GM21576 (cell line): ENCODE measurements at regions not wholly inside any gene's neighbourhood (a gene's known extent, or its start where the extent isn't known, plus 50 kb on each side); places are given as distances from the start of the nearest gene placed in this dataset.
"Not testable (repeated sequence)": the region's sequence is repeated elsewhere in the genome, so short reads cannot be mapped to it uniquely, and the experiment has no call there.

ENCODE experiments used
- ATAC-seq: cut with Tn5 transposase; IDR thresholded peaks from one replicate; pipeline ENCODE4 v1.9.1; 2021; ENCODE audit warnings: mild to moderate bottlenecking, moderate library complexity; ENCODE audit not compliant: unreplicated experiment

GRCh38 chr16:48059190-48059589 lies 96.6 kb downstream of the ABCC12 start:
- ATAC-seq, result not testable (repeated sequence)

DNA sequence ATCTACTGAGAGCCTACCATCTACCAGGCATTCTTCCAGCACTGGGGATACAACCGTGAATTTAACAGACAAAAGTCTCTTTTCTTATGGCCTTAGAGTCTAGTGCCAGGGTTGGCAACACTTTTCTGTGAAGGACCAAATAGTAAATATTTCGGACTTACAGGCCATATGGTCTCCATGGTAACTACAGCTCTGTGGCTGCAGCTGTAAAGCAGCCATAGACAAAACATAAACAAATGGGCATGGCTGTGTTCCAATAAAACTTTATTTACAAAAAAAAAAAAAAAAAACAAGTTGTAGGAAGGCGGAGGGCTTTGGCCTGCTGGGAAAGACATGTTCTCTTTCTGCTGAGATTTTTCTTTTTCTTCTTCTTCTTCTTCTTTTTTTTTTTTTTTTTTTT lies 98.7 kb downstream of the ABCC12 start:
- no peak for ATAC-seq

GRCh38 chr16:48054881-48055601 lies 100.8 kb downstream of the ABCC12 start:
- ATAC-seq, result peak; percentile 53

- no peak for ATAC-seq
Observed at GRCh38 chr16:48053418-48053745, 102.4 kb downstream of the ABCC12 start.

GRCh38 chr16:48052731-48053417 lies 102.9 kb downstream of the ABCC12 start:
- ATAC-seq, result no peak

DNA sequence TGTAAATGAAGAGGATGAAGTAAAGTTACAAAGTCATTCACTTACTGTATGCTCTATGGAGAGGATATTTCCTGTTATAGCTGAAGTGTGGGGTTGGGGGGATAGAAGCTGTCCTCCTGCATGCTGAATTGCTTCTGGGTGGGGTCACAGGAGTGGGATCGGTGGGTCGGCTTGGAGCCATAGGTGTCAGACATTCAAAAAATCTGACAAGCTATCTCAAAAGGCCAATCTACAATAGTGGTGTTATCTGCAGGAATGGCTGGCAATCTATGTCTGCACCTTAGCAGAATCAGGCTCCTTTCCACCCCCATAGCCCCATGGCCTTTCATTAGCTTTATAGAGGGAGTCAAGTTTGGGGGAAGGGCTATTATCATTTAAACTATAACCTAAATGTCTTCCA lies 104.9 kb downstream of the ABCC12 start:
- no peak for ATAC-seq

- ATAC-seq, result no peak
Observed at GRCh38 chr16:48049847-48050246, 105.9 kb downstream of the ABCC12 start.

GRCh38 chr16:48047720-48048119 lies 108.1 kb downstream of the ABCC12 start:
- ATAC-seq, result no peak

DNA sequence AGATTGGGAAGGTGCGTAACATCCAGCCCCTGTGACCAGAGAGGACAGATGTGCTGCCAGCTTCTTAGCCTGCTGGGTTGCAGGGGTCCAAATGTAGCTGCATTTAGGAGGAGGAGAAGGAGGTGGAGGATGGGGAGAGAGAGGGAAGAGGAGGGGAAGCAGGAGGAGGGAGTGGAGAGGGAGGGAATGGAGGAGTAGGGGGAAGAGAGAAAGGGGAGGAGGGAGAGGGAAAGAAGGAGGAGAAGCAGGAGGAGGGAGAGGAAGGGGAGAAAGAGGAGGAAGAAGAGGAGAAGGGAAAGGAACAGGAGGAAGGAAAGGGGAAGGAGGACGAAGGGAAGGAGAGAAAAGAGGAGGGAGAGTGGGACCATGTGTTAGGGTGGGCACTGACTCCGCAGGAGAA lies 108.6 kb downstream of the ABCC12 start:
- ATAC-seq, result no peak

GRCh38 chr16:48044117-48044516 lies 111.7 kb downstream of the ABCC12 start:
- ATAC-seq, result no peak

DNA sequence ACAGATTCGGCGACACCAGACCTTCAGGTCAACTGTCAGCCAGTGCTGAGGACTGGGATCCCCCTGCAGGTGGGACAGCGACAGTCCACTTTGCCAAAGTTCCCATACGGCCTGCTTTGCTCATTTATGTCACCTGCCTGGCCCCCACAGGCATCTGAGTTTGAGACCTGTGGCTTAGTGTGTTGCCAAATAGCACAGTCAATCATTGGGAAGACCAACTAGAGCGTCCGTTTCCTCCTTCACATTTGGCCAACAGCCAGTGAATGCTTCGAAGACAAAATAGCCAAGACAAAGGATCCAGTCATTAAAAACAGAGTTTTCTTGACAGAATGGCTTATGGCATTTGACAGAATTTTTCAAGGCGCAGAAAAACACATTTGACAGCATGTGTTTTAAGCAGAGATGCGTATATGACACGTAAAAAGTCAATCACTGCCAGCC lies 113.8 kb downstream of the ABCC12 start:
- ATAC-seq, result no peak

DNA sequence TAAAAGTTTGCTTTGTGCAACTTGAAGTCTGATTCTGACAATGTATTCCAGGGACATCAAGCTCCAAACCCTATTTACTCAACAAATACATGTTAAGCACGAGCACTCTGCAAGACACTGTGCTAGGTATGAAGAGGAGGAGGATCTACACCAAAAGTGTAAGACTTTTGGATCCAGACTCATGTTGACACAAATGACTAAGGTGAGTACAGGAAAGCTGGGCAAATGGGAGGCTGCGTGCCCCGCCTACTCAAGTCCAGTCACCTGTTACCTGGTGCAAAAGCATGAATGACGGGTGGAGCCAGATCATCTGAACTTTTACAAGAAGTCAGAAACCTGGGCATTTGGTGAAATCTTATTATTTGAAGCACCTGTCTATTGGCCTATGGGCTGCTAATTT lies 120.7 kb downstream of the ABCC12 start:
- no peak for ATAC-seq

DNA sequence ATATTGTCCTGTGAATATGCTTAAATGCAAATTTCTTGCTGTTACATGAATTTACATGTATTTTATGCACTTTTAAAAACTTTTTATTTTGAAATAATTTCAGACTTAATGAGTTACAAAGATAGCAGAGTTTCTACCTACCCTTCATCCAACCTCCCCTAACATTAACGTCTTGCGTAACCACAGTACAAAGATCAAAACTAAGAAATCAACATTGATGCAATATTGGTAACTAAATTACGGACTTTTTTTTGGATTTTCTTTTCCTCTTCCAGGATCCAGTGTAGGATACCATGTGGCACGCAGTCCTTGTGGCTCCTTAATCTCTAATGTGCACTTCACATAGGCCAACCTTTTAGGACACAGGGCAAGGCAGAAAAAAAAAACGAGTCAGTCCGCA lies 124.9 kb downstream of the ABCC12 start:
- no peak for ATAC-seq

- ATAC-seq, result no peak
Observed at GRCh38 chr16:48029768-48030167, 126.0 kb downstream of the ABCC12 start.

GRCh38 chr16:48025359-48025758 lies 130.4 kb downstream of the ABCC12 start:
- no peak for ATAC-seq

DNA sequence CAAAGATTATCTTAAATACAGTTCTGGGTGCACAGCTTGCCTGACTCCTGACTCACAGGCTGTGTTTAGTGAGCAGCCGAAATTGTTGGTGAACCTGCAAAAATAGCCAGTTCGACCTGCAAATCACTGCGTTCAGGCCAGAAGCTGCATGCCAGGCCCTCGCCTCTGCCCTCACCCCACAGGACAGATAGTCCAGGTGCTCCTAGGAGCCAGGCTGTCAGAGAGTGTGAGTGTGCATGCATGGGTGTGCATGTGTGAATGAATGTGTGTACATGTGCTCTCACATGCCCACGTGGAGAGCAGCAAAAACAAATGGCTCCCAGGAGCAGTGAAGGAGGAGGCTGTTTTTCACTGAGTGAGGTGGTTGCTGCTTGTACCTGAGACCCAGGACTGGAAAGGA lies 131.8 kb downstream of the ABCC12 start:
- no peak for ATAC-seq

GRCh38 chr16:48022496-48022895 lies 133.3 kb downstream of the ABCC12 start:
- no peak for ATAC-seq

DNA sequence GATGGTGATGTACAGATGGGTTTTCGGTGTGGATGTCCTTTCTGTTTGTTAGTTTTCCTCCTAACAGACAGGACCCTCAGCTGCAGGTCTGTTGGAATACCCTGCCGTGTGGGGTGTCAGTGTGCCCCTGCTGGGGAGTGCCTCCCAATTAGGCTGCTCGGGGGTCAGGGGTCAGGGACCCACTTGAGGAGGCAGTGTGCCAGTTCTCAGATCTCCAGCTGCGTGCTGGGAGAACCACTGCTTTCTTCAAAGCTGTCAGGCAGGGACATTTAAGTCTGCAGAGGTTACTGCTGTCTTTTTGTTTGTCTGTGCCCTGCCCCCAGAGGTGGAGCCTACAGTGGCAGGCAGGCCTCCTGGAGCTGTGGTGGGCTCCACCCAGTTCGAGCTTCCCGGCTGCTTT lies 135.2 kb downstream of the ABCC12 start:
- ATAC-seq, result not testable (repeated sequence)

GRCh38 chr16:48014349-48015135 lies 141.3 kb downstream of the ABCC12 start:
- ATAC-seq, result no peak

DNA sequence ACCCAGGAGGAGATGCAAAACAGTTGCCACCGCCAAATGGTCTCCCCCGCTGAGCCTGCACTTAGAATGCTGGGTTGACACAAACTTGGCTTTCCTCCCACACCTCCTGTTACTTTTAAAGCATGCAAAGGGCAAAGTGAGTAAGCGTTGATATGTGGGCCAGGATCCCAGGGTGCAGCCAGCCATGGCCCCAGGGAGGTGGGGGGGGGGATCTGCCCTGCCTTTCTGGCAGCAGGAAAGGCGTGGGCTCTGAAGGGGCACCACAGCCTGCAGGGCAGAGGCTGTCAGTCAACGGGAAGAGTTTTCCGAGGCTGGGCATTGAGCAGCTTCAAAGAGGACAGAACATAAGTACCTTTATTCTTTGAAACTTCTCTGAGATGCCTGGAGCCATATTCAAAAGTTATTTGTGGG lies 142.3 kb downstream of the ABCC12 start:
- ATAC-seq, result no peak

GRCh38 chr16:48011878-48012658 lies 143.7 kb downstream of the ABCC12 start:
- no peak for ATAC-seq
